Natural killer cell (primary cell): ENCODE measurements at regions not wholly inside any gene's neighbourhood (a gene's known extent, or its start where the extent isn't known, plus 50 kb on each side); places are given as distances from the start of the nearest gene placed in this dataset.

Source experiments
- ATAC-seq, 3 donors: fragments of 150-1000 bp in 2 of 3; fragments of 200-7000 bp in 1 of 3; cut with Tn5 transposase; 1 replicate in 1 of 3; 2 replicates in 2 of 3; pipeline ENCODE4 v1.10.0; 2021; ENCODE audit warnings: mild to moderate bottlenecking in 2 of 3, moderate library complexity in 2 of 3
- DNase-seq, 2 donors: peaks; one replicate each; pipeline versions ENCODE4 v3.0.0 to v3.0.0-alpha.2; 2013 to 2021; ENCODE audit warnings: mixed read lengths in 1 of 2
- H3K27ac ChIP-seq: one replicate; pipeline ENCODE4 v1.5.1; 2013; ENCODE audit warnings: mild to moderate bottlenecking, low read length
- H3K27me3 ChIP-seq: one replicate; pipeline ENCODE4 v1.6.1; 2013; ENCODE audit warnings: low read length; ENCODE audit not compliant: control insufficient read depth, insufficient read depth
- H3K36me3 ChIP-seq: one replicate; pipeline ENCODE4 v1.6.1; 2013; ENCODE audit warnings: low read length; ENCODE audit not compliant: control insufficient read depth, insufficient read depth
- H3K4me1 ChIP-seq: one replicate; pipeline ENCODE4 v1.6.1; 2013; ENCODE audit warnings: low read length; ENCODE audit not compliant: control insufficient read depth, insufficient read depth
- H3K4me3 ChIP-seq: one replicate; pipeline ENCODE4 v1.5.1; 2013; ENCODE audit warnings: low read length
- H3K9me3 ChIP-seq: one replicate; pipeline ENCODE4 v1.6.1; 2013; ENCODE audit warnings: low read length; ENCODE audit not compliant: control insufficient read depth, insufficient read depth
- H3K27ac Mint-ChIP-seq, 2 donors: one replicate each; pipeline ENCODE4 v1.8.0; 2022; ENCODE audit warnings: mild to moderate bottlenecking in 2 of 2, mixed read lengths in 2 of 2, moderate library complexity in 1 of 2
- H3K27me3 Mint-ChIP-seq, 2 donors: one replicate each; pipeline ENCODE4 v1.8.0; 2022; ENCODE audit warnings: low read depth in 2 of 2, mixed read lengths in 2 of 2
- H3K36me3 Mint-ChIP-seq: one replicate; pipeline ENCODE4 v1.8.0; 2022; ENCODE audit warnings: mixed read lengths
- H3K4me1 Mint-ChIP-seq, 2 donors: one replicate each; pipeline ENCODE4 v1.8.0; 2022; ENCODE audit warnings: mixed read lengths in 2 of 2
- H3K4me3 Mint-ChIP-seq: one replicate; pipeline ENCODE4 v1.8.0; 2022; ENCODE audit warnings: mild to moderate bottlenecking, moderate library complexity, mixed read lengths
- H3K9me3 Mint-ChIP-seq, 2 donors: one replicate each; pipeline ENCODE4 v1.8.0; 2022; ENCODE audit warnings: mixed read lengths in 2 of 2
- CTCF ChIP-seq: fragments of 200-600 bp; IDR thresholded peaks from one replicate; pipeline ENCODE4 v1.8.0; 2022; ENCODE audit warnings: antibody characterized with exemption
- WGBS: methylation state at CpG from one replicate; pipeline ENCODE4 v1.1.7; 2013; ENCODE audit warnings: missing lambda C conversion rate; ENCODE audit not compliant: insufficient coverage; 5-methylcytosine and 5-hydroxymethylcytosine counted together
- intact Hi-C: fragments of 100-400 bp; cut with micrococcal nuclease; formaldehyde crosslinking; loops from one replicate; pipeline ENCODE4 v1.14.2; 2022

GRCh38 chr17:70658317-70658716 is 489.0 kb downstream of the KCNJ2 start:
- Histone ChIP-seq H3K9me3 (no peaks in the 10 kb centered on the region), H3K27me3 (no peaks in the 10 kb centered on the region), H3K36me3 (no peaks in the 10 kb centered on the region), H3K4me3 (no peak overlapping the region), H3K4me1 (no peaks in the 10 kb centered on the region), H3K27ac (no peak overlapping the region)
- no peak for ATAC-seq
- Mint-ChIP-seq H3K27ac (no peak overlapping the region), H3K27me3 (no peaks in the 10 kb centered on the region), H3K4me3 (no peak overlapping the region), H3K9me3 (peaks cover 0 to 2% of the 10 kb centered on the region in 2 donors), H3K36me3 (no peaks in the 10 kb centered on the region), H3K4me1 (no peaks in the 10 kb centered on the region)
- no peak for TF ChIP-seq CTCF
- no peak for DNase-seq
- WGBS = 79% methylated on average over 3 of the region's 3 CpGs
- intact Hi-C loops = no loop called here

- no peak for TF ChIP-seq CTCF
- peaks cover 0 to 2% of the 10 kb centered on the region in 2 donors for H3K9me3 Mint-ChIP-seq
- no peaks in the 10 kb centered on the region for H3K4me1 Mint-ChIP-seq
- intact Hi-C loops = no loop called here
- DNase-seq (no peak), ATAC-seq (no peak)
- H3K9me3 ChIP-seq = no peaks in the 10 kb centered on the region
- H3K27ac ChIP-seq = no peak overlapping the region
- no peaks in the 10 kb centered on the region for H3K36me3 ChIP-seq
- no peaks in the 10 kb centered on the region for H3K36me3 Mint-ChIP-seq
- H3K4me1 ChIP-seq = no peaks in the 10 kb centered on the region
- no peak overlapping the region for H3K4me3 ChIP-seq
- 78% methylated on average over 2 of the region's 2 CpGs for WGBS
- H3K27me3 Mint-ChIP-seq = no peaks in the 10 kb centered on the region
- no peaks in the 10 kb centered on the region for H3K27me3 ChIP-seq
- H3K27ac Mint-ChIP-seq = no peak overlapping the region
- no peak overlapping the region for H3K4me3 Mint-ChIP-seq
Measured at GRCh38 chr17:70658840-70659239, 489.5 kb downstream of the KCNJ2 start.

GRCh38 chr17:70661342-70662222 is 492.2 kb downstream of the KCNJ2 start:
- H3K9me3 Mint-ChIP-seq = peaks cover 2 to 4% of the 10 kb centered on the region in 2 donors

More at GRCh38 chr17:70661342-70662222, 492.2 kb downstream of the KCNJ2 start:
- ATAC-seq (no peak), DNase-seq (no peak)
- intact Hi-C loops = loop anchor here (10.0 kb wide), 1 partner anchor 73 kb away; no protein-coding TSS in a partner anchor
- Histone ChIP-seq H3K4me3 (no peak overlapping the region), H3K36me3 (no peaks in the 10 kb centered on the region), H3K9me3 (no peaks in the 10 kb centered on the region), H3K27ac (no peak overlapping the region), H3K4me1 (no peaks in the 10 kb centered on the region), H3K27me3 (no peaks in the 10 kb centered on the region)
- Mint-ChIP-seq H3K4me1 (no peaks in the 10 kb centered on the region), H3K27me3 (no peaks in the 10 kb centered on the region), H3K4me3 (no peak overlapping the region), H3K36me3 (no peaks in the 10 kb centered on the region), H3K27ac (no peak overlapping the region)
- 90% methylated on average over 10 of the region's 10 CpGs for WGBS
- no peak for TF ChIP-seq CTCF
